Suppressor macrophage treated with lipopolysaccharide for 4 hours (primary cell): ENCODE measurements at regions not wholly inside any gene's neighbourhood (a gene's known extent, or its start where the extent isn't known, plus 50 kb on each side); places are given as distances from the start of the nearest gene placed in this dataset.

ENCODE experiments used
- DNase-seq: peaks from one replicate; pipeline ENCODE4 v3.0.0-alpha.2; 2020

DNA sequence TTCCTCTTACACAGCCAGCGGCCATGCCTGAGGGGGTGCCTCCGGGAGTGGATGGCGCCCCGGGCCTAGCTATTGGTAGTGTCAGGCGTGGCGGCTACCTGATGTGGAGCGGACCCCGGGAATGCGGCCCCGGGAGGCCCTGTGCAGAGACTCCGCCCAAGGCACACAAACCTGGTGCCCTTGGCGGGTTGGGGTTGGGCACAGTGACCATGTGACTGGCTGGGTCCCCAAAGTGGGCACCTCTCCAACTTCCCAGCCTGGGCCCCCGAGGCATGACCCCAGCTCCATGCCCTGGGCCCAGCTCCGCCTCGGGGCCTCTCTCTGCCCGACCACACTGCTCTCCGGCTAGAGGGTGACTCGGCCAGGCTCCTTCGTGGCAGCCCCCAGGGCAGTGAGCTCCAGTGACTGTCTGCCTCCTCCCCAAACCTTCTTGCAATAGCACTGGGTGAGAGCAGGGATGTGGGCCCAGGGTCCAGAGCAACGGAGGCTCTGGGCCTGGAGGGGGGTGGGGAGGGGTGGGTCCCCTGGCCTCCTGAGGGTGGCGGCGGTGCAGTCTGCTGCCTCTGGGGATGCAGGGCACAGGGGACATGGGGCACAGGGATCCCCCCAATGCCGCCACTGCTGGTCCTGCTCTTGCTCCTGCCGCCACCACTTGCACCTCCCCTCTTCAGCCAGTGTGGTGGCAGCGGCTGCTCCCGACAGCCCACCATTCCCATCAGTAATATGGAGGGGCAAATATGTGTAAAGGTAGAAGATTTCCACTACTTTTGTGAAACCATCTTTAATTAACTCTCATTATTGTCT, 942.9 kb upstream of the EPHA7 start:
- DNase-seq, result no peak

DNA sequence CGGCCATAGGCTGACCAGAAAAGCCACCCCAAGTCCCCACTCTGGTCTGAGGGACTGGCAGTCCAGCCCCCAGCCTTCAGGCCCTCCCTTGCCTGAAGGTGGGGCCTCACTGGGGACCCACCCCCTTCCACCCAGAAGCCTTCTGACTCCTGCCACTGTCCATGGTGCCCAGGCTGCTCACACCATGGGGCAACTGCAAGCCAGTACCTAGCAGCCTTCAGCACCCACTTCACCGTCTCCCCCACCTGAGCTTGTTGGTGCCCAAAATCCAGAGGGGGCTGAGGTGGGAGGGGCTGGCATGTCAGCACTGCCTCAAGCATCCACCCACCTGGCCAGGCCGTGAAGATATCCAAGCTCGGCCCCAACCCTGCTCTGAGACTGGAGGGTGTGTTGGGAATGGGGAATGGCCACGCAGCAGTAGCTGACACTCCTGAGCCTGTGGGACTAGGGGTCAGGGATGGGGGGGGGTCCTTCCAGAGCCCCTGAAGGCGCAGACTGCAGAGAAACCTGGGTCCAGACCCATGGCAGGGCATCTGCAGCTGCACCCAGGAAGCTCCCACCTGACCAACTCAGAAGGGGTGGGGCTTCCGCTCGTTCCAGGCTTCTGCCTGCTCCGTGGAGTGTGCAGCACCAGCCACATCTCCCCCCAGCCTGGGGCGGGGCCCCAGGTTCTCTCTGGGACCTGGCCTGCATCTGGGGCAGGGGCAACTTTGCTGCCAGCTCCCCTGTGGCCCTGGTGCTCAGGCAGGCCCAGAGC, 942.1 kb upstream of the EPHA7 start:
- no peak for DNase-seq

DNA sequence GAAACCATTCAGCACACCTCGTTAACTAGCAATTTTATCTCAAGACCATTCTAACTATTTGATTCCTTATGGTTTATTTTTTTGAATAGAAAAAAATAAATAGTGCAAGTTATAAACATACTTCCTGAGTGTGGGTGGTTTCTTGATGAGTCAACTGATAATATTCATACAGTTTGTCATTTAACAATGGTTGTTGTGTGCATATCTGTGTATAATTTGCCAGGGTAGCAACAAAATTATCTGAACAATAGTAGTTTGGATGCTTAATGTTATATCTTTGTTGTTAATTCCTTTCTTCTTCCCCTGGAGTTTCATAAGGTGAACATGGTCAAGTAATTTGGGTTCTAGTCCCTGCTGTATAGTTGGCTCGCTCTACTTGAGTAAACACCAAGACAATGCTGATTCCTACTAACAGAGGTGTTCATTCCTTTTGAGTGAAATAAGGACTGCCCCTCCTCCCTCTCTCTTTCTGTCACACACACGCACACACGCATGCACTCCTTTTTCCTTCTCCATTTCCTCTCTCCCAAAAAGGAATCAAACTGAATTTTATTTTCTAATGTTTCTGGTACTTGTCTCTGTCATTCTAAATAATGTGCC, 938.1 kb upstream of the EPHA7 start:
- DNase-seq, result no peak

DNA sequence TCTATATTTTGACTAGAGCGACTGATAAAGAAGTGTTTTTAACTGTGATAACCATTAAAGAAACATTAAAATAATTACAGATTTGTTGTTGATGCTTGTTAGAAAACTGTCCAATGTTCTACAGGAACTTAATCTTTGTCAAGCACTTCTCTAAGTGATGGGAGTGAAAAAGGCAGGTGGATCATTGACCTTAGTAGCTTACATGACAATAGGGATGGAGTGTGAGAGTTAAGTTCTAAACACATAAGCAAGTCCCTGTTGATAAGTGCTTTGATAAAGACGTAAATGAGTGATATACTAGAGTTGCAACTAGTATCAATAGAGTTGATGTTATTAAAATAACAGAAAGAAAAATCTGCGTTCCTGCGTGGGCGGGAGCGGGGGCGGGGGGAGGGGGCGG, 931.5 kb upstream of the EPHA7 start:
- DNase-seq, result no peak

DNA sequence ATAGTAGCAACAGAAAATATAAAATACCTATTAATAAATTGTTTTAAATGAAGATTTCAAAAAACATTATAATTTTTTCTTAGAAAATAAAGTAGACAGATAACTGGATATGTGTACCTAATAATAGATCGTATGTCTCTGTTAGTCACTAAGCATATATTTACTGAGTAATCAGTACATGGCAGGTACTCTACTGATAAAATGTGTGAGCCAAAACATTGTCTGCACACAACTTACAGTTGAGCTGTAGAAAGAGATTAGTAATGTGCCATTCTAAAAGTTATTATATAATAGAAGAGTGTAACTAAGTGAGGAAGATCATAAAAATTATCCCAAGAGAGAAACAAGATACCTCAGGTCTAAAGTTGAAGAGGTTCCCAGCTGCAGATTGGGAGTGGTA, 929.9 kb upstream of the EPHA7 start:
- no peak for DNase-seq

DNA sequence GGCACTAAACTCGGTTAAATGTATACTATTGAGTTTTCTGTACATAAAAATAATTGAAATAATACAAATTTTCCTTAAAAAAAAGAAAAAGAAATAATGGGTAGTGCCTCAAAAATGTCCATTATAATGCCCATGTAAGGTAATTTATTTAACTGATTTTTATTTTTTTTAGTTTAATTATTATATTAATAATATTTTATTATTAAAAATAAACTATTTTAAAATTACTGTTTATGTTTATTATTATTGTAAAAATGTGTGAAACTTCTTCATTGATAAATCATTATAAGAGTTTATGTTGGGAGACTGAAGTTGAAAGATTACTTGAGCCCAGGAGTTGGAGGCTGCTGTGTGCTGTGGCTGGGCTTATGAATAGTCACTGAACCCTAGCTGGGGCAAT, 925.5 kb upstream of the EPHA7 start:
- DNase-seq, result no peak

DNA sequence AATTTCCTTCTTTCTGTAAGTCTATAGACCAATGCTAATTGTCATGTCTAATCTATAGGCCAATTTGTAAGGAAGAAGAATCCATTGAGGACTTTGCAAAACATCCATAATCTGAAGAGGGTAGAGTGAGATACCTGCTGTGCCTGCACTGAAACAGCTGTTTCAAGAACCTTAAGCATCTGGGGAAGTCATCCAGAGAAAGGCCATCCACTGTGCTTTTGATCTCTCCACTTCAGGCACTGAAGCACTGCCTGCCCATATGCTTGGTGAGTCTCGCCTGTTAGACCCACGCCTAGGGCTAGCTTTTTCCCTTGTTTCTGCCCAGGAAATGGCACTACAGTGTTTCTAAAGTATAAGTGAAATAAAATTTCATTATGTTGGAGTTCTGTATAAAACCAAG, 921.8 kb upstream of the EPHA7 start:
- DNase-seq, result no peak

DNA sequence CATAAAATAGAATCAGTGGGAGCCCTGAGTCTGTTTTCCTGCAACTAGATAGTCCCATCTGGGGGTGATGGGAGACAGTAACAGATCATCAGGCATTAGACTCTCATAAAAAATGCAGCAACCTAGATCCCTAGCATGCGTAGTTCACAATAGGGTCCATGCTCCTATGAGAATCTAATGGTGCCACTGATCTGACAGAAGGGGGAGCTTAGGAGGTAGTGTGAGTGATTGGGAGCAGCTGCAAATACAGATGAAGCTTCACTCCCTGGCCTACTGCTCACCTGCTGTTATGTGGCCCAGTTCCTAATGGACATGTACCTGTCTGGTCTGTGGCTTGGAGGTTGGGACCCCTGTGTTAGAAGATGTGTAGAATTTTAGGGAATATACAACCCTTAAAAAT, 904.5 kb upstream of the EPHA7 start:
- no peak for DNase-seq

DNA sequence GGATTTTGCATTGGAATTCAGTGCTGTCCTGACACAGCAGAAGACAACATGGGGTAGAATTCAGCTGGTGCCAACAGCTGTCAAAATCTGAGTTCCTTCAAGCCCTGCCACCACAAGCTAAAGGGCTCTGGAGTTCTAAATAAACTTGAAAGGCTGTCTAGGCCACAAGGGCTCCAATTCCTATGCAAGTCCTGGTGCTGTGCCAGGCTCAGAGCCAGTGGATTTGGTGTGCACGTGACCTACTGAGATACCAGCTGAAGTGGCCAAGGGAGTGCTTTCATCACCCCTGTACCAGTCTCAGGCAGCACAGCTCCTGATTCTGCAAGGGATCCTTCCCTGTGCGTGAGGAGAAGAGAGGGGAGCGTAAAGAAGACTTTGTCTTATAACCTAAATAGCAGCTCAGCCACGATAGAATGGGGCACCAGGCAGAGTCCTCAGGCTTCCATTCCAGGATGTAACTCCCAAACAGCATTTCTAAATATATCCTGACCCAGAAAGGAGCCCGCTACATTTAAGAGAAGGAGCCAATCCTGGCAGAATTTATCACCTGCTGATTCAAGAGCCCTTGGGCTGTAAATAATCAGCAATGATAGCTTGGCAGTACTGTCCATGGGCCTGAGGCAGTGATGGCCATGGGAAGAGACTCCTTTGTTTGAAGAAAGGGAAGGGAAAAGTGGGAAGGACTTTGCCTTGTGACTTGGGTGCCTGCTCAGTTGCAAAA, 881.2 kb upstream of the EPHA7 start:
- no peak for DNase-seq

DNA sequence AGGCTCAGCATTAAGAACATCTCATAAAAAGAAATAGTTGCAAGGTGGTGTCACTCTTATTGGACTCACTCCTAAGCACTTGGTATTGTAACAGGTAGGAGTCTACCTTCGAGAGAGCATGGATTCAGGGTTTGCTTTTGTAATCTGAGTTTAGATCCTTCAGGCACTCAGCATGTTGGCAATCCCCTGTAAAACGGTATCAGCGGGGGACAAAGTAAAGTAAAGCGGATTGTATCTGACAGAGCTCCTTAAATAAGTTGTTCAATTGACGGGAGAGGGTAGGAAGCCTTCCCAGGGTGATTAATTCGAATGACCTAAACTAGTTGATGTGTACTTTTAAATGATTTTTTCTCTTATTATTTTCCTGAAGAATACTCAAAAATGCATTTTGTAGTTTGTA, 869.8 kb upstream of the EPHA7 start:
- DNase-seq, result no peak

DNA sequence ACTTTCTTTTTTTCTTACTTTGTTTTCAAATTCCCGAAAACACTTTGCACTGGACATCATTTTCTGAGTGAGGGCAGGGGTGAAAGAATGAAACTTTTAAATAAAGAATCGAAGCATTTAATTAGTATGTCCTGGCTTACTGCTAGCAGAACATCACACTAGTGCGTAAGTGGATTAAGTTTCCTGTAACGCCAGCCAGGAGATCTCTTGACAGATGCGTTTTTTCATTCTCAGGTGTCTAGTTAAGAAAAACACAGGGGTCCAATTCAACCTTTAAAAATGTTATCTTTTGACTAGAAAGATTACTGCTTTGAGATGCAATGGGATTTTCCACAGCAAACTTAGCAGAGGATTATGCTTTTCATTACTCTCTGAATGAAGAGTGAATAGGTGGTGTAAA, 858.8 kb upstream of the EPHA7 start:
- DNase-seq, result no peak

DNA sequence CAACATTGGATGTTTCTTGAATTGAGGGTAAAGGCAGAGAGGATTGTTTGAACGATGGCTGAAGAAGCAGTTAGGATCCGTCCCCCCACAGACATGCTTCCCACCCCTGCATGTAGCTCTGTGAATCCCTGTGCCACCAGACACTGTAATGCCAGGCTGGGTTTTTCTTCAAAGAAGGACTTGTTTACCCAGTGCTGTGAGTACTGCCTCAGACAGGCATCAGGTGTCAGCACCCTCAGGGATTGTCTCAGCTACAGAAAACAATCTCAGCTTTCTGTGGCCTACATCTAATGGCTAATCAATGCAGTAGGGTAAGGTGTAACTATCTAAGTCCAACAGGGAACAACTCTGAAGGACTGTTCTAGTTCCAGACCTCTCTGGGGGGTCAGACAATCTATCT, 853.0 kb upstream of the EPHA7 start:
- no peak for DNase-seq

DNA sequence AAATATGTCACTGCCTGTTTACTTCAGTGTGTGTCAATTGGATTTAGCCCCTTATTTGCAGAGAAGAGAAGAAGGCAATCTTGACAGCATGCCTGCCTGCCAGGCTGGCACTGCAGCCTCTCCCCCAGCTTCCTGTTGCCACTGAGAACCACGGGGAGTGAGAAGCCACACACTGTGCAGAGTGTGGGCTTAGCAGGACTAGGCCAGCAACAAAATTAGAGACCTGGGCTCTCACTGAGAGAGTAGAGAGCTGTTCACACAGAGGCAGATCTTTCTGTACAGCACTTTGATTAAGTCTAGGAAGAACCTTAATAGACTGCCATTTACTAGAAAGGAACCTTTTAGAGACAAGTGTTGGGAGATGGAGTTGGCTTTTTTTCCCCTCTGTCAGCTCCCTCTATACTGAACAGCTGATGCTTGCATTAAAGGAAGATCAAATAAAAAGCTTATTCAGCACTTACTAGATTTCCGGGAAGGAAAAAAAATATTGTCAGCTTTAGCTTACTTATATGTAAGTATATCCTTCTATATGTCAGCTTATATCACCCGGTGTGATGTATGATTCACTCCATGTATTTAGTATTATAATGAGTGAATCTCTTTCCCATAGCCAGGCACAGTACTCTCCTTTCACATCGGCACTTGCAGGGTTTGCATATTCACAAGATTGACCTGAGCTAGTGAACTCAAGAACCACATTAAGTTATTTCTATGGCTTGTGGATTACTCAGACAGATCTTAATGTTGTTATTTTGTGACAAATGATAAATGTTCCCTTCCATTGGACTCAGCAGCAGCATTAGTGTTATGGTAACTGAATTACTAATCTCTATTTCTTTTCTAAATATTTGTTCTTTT, 851.0 kb upstream of the EPHA7 start:
- DNase-seq, result no peak

DNA sequence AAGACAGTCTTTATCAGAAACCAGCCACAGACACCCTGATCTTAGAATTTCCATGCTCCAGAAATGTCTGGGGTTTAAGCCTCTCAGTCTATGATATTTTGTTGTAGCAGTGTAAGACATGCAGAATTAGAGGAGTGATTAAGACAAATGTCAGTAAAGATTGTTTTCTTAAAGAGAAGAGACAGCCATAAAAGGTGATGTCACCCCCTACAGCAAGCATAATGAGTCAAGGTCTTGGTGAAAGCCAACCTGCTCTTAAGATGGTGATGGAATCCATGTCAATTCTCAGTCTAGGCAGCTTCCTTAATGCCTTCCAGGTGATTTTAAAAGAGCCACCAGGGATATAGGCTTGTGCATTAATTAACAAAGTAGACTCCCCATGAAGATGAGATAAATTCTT, 849.9 kb upstream of the EPHA7 start:
- DNase-seq, result no peak

DNA sequence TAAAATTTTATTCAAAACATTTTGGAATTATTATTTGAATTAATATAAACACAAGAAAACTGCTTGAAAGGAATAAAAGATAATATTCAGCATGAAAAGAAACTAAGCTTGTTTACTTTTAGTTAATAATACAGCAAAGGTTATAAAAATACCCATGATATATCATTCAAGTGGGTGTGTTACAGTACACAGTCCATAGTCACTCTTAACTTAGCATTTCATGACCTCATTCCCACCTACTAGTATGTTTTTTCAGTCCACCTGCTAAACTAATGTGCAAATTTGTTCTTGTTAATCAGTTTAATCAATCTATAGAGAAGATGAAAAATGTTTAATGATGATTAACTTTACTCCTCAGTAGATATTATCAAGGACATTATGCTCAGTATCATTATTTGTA, 841.4 kb upstream of the EPHA7 start:
- DNase-seq, result no peak

DNA sequence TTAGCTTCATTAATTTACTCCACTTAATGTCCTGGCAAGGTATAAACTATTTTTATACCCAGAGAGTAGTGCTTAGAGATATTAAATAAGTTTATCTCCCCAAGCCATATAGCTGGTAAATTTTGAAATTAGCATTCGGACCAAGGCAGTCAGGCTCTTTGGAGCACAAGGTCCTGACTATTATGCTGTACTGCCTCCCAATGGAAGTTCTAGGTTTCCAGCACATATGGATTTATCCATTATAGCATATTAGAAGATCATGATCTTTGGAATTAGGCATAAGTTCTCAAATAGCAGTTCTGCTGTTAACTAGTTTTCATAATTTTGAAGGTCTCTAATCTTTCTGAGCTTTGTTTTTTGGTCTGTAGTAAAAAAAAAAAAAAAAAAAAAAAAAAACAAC, 835.3 kb upstream of the EPHA7 start:
- no peak for DNase-seq

DNA sequence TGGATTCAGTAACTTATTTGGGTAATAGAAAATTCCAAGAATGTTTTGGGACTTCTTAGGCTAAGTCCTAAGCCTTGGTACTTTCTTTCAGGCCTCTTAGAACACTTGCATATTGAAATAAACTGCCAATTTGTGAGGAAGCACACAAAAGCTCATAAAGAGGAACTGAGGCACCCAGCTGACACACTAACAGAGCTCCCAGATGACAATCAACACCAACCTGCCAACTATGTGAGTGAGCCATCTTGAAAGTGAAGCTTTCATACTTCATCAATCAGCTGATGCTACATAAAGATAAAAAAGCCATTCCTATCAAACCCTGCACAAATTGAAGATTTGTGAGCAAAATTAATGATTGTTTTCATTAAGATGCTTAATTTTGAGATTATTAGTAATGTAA, 832.5 kb upstream of the EPHA7 start:
- no peak for DNase-seq

DNA sequence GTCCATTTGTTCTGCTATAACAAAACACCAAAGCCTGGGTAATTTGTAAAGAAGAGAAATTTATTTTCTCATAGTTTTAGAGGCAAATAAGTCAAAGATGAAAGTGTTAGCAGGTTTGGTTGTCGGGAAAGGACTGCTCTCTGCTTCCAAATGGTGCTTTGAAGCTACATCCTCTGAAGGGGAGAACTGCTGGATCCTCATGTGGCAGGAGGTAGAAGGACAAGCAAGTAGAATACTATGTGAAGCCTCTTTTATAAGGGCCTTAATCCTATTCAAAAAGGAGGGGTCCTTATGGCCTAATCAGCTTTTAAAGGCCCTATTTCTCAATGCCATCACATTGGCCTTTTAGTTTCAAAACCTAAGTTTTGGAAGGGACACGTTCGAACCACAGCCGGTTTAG, 826.0 kb upstream of the EPHA7 start:
- no peak for DNase-seq

DNA sequence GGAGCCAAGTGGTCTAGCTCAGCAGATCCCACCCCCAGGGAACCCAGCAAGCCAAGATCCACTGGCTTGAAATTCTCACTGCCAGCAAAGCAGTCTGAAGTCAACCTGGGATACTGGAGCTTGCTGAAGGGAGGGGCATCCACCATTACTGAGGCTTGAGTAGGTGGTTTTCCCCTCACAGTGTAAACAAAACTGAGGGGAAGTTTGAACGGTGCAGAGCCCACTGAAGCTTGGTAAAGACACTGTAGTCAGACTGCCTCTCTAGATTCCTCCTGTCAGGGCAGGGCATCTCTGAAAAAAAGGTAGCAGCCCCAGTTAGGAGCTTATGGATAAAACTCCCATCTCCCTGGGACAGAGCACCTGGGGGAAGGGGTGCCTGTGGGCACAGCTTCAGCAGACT, 819.5 kb upstream of the EPHA7 start:
- DNase-seq, result no peak

DNA sequence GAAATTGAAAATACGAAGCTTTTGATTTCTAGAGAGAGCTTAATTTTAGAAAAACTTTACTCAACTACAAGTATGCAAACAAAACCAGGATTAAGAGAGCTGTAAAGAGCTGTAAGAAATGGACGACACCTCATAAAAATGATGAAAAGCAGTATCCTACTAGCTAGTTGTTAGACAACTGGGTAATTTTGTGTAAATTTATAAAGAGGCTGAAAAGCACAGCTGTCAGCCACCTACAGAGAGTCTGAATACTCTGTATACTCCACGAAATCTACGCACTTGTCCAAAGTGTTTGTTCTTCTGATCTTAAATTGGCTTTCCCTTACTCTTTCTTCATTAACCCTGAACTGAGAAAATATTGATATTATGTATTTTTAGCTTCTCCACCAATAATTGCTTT, 808.4 kb upstream of the EPHA7 start:
- no peak for DNase-seq

DNA sequence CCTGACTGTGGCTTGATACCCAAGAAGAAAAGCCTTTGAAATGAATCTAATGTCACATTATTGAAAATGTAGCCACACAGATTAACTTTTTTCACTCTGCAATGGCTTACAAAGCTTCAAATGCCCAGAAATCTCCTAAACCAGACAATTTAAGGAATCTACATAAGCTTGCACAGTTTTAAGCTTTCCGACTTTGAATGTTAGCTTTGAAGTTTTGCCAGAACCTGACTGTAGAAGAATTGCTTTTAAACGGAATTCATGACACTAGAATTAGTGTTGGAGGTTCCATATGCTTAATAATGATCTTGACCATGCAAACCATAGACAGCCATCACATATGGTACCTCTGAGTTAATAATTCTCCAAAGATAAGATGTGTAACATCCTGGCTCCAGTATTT, 798.5 kb upstream of the EPHA7 start:
- DNase-seq, result no peak

DNA sequence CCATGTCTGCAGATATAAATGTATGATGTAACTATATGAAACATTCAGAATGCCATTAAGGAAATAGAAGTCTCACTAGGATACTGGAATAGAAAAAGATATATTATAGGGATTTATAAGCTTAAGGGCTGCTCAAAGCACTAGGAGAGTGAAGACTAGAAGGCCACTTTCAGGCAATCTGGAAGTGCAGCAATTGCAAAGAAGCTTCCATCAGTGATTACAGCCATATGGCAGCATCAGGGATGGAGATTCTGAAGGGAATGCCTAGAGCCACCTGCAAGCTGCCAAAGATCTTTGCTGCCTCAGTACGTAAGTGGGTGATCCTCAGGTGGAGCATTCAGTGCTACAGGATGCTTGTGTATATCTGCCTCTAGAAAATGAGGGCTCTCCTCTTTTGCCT, 796.2 kb upstream of the EPHA7 start:
- no peak for DNase-seq

DNA sequence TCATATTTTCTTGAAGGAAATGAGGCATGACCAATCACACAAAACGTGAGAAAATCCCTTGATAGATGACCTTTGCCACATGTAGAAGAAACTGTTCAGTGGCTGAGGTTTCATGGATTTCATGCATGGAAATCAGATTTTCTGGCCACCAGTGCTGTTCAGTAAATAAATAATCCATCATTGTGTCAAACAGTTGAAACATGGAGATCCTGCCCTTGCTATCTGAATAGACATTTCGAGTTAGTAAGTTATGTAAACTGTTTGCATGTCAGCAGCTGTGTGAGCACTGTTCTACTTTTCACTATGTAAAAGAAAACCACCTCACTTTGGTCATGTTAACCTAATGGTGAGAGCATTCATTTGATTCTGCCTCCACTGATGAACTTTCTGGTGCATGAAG, 793.9 kb upstream of the EPHA7 start:
- DNase-seq, result no peak
